Stimulated activated naive B cell treated with anti-CD40 and anti-IgM and Interleukin-4, amounts not matched to agents 10 μg/mL and 1 μg/mL and 100 μg/mL, for 72 hours (primary cell): ENCODE measurements at regions not wholly inside any gene's neighbourhood (a gene's known extent, or its start where the extent isn't known, plus 50 kb on each side); places are given as distances from the start of the nearest gene placed in this dataset.

Source experiments
- ATAC-seq, 2 donors: fragments of 150-1000 bp; cut with Tn5 transposase; replicated peaks; 2 replicates each; pipeline ENCODE4 v1.10.0; 2021; ENCODE audit warnings: moderate library complexity in 1 of 2
- DNase-seq: peaks from one replicate; pipeline ENCODE4 v3.0.0; 2021
- H3K27ac Mint-ChIP-seq: one replicate; pipeline ENCODE4 v1.8.0; 2022; ENCODE audit warnings: mild to moderate bottlenecking, mixed read lengths
- H3K27me3 Mint-ChIP-seq, 2 donors: one replicate each; pipeline ENCODE4 v1.8.0; 2022; ENCODE audit warnings: mixed read lengths in 2 of 2
- H3K36me3 Mint-ChIP-seq, 2 donors: one replicate each; pipeline ENCODE4 v1.8.0; 2022; ENCODE audit warnings: mixed read lengths in 2 of 2, mild to moderate bottlenecking in 1 of 2
- H3K4me1 Mint-ChIP-seq, 2 donors: one replicate each; pipeline ENCODE4 v1.8.0; 2022; ENCODE audit warnings: mixed read lengths in 2 of 2, mild to moderate bottlenecking in 1 of 2
- H3K4me3 Mint-ChIP-seq, 2 donors: one replicate each; pipeline ENCODE4 v1.8.0; 2022; ENCODE audit warnings: mild to moderate bottlenecking in 2 of 2, mixed read lengths in 2 of 2, moderate library complexity in 1 of 2
- H3K9me3 Mint-ChIP-seq, 2 donors: one replicate each; pipeline ENCODE4 v1.8.0; 2022; ENCODE audit warnings: mixed read lengths in 2 of 2, mild to moderate bottlenecking in 1 of 2

DNA sequence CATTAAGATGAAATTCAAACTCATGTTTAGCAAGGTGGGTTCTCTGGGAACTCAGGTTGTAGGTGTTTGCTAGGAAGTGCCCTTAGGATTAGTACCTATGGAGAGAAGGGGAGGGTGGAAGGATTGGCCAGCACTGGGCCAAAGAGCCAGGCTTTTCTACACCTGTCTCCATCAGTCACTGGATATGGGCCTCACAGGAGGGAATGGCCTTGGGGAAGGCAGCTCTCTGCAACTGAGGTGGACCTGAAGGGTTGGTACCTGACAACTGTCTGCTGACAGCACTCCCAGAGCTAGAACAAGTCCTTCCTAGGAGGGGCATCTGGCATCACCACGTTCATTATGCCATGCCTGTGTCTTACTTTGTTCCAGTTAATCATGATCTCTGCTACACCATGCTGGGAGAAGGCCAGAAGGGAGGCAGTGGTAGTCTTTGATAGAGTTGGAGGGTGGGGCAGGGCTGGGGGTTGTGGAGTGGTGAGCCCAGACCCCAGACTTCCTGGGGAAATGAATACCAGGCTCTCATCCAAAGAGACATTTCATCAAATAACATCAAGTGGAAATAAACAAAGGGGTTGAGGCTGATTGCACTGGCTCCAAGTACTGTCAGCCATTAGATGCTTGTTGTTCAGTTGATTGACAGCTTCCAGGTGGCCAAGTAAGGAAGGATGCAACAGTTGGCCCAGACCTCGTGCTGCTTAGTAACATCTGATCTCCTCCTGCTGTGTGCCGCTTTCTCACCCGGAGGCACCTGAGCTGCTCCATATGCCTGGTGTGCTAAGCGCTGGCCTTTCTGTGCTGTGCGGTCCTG is 70.6 kb upstream of the PIK3CG start:
- ATAC-seq (no peak), DNase-seq (no peak)
- no peak overlapping the region for H3K4me3 Mint-ChIP-seq
- H3K27ac Mint-ChIP-seq: peak overlapping the region; percentile 51
- peaks cover 0 to 5% of the 10 kb centered on the region in 2 donors for H3K27me3 Mint-ChIP-seq
- peaks cover 4 to 11% of the 10 kb centered on the region in 2 donors for H3K36me3 Mint-ChIP-seq
- peaks cover 11 to 22% of the 10 kb centered on the region in 2 donors for H3K4me1 Mint-ChIP-seq
- H3K9me3 Mint-ChIP-seq: peaks cover 4 to 9% of the 10 kb centered on the region in 2 donors

DNA sequence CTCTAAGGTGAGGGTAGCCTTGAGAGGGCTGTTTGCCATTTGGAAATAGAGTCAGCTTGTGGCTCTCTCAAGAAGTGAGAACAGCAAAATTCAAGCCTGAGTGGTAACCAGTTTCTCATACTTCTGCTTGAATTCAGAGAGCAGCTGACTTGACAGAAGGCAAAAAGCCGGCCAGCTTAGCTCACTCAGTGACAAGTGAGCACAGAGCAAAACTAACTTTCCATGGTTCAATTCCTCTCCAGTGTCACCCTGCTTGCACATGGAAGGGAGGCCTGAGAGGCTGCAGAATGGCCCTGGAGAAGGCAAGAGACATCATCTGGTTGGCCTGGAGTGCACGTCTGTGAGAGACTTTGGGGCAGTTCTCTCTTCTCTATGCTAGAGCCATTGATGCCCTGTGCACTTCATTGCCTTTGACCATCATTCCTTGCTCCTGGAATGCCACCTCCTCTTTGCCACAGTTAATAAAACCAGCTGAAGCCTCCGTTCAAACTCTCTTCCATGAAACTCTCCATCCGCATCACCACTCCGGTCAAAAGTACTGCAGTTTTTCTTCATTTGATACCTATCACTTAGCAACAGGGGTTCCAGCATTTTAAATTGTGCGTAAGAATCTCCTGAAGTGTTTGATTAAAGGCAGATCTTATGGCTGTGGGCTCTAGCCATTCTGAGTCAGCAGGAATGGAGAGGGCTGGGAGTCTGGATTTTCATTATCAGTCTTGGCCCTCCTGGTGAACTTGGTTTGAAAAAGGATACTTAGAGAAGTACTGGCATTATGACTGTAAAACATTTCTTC is 69.8 kb upstream of the PIK3CG start:
- peaks cover 11 to 22% of the 10 kb centered on the region in 2 donors for H3K4me1 Mint-ChIP-seq
- DNase-seq (no peak), ATAC-seq (peak in 1 of 2 donors; percentile 45)
- H3K4me3 Mint-ChIP-seq: no peak overlapping the region
- H3K27me3 Mint-ChIP-seq: no peaks in the 10 kb centered on the region
- peaks cover 7 to 11% of the 10 kb centered on the region in 2 donors for H3K36me3 Mint-ChIP-seq
- no peak overlapping the region for H3K27ac Mint-ChIP-seq
- peaks cover 0 to 7% of the 10 kb centered on the region in 2 donors for H3K9me3 Mint-ChIP-seq

DNA sequence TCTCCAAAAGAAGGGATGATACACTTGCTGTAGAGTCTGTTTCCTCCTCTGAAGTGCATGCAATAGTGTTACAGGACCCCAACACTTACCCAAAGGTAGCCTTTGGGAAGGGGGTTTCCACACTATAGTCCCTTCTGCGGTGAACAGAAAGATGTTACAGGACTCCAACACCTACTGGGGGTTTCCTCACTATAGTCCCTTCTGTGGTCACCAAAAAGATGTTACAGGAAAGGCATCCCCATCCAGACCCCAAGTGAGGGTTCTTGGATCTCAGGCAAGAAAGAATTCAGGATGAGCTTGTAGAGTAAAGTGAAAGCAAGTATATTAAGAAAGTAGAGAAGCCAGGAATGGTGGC is 69.2 kb upstream of the PIK3CG start:
- Mint-ChIP-seq H3K27ac (no peak overlapping the region), H3K27me3 (no peaks in the 10 kb centered on the region), H3K4me3 (no peak overlapping the region), H3K4me1 (peaks cover 11 to 22% of the 10 kb centered on the region in 2 donors), H3K9me3 (peaks cover 0 to 7% of the 10 kb centered on the region in 2 donors), H3K36me3 (peaks cover 7 to 11% of the 10 kb centered on the region in 2 donors)
- ATAC-seq: peak; percentile 55 to 68
- no peak for DNase-seq

DNA sequence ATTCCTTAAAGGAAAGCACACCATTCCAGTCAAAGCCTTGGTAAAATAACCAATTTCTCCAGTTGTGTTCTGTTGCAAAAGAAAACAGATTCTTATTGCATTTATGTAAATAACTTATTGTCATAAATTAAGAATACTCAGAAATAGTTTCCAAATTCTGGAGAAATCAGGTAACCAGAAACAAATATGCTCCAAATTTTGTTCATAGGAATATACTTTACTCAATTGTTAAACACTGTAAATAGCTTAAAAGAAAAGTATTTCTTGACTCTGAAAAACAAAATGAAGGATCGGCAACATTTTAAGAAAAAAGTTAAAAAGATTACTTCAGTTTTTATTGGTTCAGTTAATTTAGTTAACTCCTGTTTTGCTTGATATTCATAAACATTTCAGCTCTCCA is 67.1 kb upstream of the PIK3CG start:
- no peak overlapping the region for H3K27ac Mint-ChIP-seq
- H3K4me1 Mint-ChIP-seq: peaks cover 11 to 20% of the 10 kb centered on the region in 2 donors
- no peak for ATAC-seq
- DNase-seq: no peak
- peaks cover 0 to 7% of the 10 kb centered on the region in 2 donors for H3K9me3 Mint-ChIP-seq
- peaks cover 7 to 11% of the 10 kb centered on the region in 2 donors for H3K36me3 Mint-ChIP-seq
- no peaks in the 10 kb centered on the region for H3K27me3 Mint-ChIP-seq
- no peak overlapping the region for H3K4me3 Mint-ChIP-seq

DNA sequence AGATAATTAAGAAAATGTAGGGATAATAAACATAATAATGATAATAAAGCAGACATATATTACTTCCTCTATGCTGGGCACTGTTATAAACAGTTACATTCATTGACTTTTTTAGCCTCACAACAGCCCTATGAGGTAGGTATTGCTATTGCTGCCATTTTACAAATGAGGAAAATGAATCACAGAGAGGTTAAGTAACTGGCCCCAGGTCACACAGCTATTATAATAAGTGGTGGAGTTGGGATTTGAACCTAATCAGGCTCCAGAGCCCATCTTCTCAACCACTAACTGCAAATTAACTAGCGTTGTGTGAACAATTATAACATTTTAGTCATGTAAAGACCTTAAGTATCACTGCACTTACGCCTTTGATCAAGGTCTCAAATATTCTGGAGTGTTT is 62.5 kb upstream of the PIK3CG start:
- H3K36me3 Mint-ChIP-seq: peaks cover 3 to 4% of the 10 kb centered on the region in 2 donors
- peaks cover 0 to 3% of the 10 kb centered on the region in 2 donors for H3K9me3 Mint-ChIP-seq
- H3K4me3 Mint-ChIP-seq: no peak overlapping the region
- H3K27me3 Mint-ChIP-seq: peaks cover 0 to 4% of the 10 kb centered on the region in 2 donors
- no peak overlapping the region for H3K27ac Mint-ChIP-seq
- DNase-seq: no peak
- no peaks in the 10 kb centered on the region for H3K4me1 Mint-ChIP-seq
- no peak for ATAC-seq

DNA sequence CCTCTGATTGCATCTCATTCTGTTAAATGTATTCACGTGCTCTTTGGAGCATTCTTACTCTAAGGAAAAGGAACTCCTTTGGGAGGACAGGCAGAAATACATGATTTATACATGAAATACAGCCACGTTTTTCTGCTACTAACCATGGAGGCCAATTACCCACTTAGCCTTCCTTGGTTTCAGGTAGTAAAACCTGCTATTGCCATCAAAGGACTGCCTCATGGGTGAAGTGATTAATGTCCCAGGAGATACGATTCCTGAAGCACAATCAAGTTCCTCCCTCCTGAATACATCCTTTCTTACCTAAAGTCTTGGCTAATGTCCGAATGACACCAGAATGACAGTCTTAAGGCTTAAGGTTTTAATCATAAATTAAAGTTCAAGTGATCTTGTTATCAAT is 58.5 kb upstream of the PIK3CG start:
- H3K36me3 Mint-ChIP-seq: no peaks in the 10 kb centered on the region
- H3K4me3 Mint-ChIP-seq: no peak overlapping the region
- no peaks in the 10 kb centered on the region for H3K9me3 Mint-ChIP-seq
- H3K27ac Mint-ChIP-seq: no peak overlapping the region
- H3K4me1 Mint-ChIP-seq: peaks cover 2 to 4% of the 10 kb centered on the region in 2 donors
- ATAC-seq: no peak
- H3K27me3 Mint-ChIP-seq: peaks cover 0 to 4% of the 10 kb centered on the region in 2 donors
- no peak for DNase-seq

DNA sequence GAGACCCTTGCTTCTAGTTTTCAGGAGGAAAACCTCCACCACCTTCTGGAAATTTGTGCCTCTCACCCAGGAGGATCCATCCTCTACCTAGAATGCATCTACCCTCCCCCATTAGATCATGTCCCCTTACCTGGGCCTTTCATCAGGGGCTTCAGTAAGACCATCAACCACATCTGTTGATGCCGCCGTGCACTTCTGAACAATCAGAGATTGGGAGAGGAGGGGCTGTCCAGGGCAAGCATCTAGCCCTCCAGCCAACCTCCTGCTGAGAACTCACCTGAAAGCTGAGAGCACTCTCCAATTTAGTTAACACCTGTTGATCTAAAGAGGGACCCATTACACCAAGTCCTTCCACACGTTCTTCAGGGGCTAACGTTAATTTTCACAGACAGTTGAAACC is 57.6 kb upstream of the PIK3CG start:
- Mint-ChIP-seq H3K4me1 (peaks cover 6 to 13% of the 10 kb centered on the region in 2 donors), H3K27me3 (peaks cover 0 to 4% of the 10 kb centered on the region in 2 donors), H3K27ac (peak overlapping the region; percentile 21), H3K9me3 (no peaks in the 10 kb centered on the region), H3K4me3 (no peak overlapping the region), H3K36me3 (no peaks in the 10 kb centered on the region)
- DNase-seq (no peak), ATAC-seq (no peak)

DNA sequence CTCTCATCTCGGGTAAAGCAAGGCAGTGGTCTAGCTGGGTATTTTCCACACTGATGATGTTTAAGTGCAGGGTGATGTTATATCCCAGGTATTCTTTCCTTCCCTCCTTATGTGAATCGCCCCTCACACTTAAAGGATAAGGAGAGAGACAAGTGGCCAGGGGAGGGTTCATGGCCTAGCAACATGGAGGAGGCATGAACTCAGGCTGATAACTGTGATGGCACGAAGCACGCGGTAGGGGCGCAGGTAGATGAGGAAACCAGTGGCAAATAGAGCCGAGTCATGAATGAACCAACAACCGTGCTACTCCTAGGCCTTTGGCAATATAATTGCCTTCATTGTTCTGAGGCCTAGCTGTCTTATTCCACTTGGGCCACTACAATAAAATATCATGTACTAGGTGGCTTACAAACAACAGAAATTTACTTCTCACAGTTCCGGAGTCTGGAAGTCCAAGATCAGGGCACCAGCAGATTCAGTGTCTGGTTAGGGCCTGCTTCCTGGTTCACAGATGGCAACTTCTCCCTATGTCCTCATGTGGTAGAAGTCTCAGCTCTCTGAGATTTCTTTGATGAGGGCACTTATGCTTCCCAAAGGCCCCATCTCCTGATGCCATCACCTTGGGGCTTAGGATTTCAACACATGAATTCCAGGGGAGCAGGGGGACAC is 56.0 kb upstream of the PIK3CG start:
- H3K4me1 Mint-ChIP-seq: peaks cover 9 to 13% of the 10 kb centered on the region in 2 donors
- no peak overlapping the region for H3K27ac Mint-ChIP-seq
- no peaks in the 10 kb centered on the region for H3K36me3 Mint-ChIP-seq
- H3K9me3 Mint-ChIP-seq: no peaks in the 10 kb centered on the region
- H3K4me3 Mint-ChIP-seq: no peak overlapping the region
- H3K27me3 Mint-ChIP-seq: peaks cover 0 to 4% of the 10 kb centered on the region in 2 donors
- ATAC-seq (no peak), DNase-seq (no peak)

DNA sequence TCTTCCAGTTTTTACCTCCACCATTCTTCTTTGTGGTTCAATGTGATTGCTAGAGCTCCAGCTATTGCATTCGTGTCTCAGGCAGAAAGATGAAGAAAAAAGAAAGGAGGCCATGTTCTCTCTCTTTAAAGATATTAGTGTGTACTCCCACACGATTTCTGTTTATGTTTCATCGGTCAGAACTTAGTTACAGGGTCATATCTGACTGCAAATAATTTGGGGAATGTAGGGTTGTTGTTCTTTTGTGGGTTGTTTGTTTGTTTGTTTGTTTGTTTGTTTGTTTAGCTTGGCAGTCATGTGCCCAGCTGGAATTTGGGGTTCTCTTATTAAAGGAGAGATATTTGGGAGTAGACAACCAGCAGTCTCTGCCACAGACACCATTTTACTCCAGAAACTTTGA is 53.6 kb upstream of the PIK3CG start:
- DNase-seq (no peak), ATAC-seq (no peak)
- Mint-ChIP-seq H3K27ac (no peak overlapping the region), H3K36me3 (no peaks in the 10 kb centered on the region), H3K4me1 (peaks cover 13 to 19% of the 10 kb centered on the region in 2 donors), H3K27me3 (no peaks in the 10 kb centered on the region), H3K4me3 (no peak overlapping the region), H3K9me3 (no peaks in the 10 kb centered on the region)

DNA sequence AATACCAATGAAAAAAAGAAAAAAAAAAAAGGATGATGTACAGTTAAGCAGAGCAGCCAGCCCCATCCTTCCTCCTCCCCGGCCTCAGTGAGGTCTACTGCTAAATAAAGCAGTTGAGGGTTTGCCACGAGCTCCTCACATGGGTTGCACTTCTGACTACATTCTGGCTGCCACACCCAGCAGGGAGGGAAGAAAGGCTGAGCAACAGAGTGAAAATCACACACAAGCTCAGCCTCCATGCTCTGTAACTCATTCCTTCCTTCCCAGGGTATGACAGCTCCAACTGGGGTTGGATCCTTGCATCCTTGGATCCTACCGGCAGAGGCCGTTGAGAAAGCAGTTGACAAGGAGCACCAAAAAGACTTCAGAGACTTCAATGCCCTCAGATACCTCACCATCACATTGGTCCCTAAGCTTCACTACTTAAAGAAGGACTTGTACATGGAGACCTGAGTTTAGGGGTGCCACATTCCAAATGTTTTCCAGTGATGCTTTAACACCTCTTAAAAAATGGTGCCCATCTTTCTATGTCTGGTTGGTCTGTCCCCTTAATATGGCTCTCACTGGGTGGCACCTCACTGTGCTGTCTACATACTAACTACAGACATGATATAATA is 52.9 kb upstream of the PIK3CG start:
- DNase-seq (peak; percentile 11), ATAC-seq (peak; percentile 89 to 96)
- Mint-ChIP-seq H3K27me3 (no peaks in the 10 kb centered on the region), H3K27ac (peak overlapping the region; percentile 44), H3K9me3 (no peaks in the 10 kb centered on the region), H3K4me3 (no peak overlapping the region), H3K36me3 (no peaks in the 10 kb centered on the region), H3K4me1 (peaks cover 13 to 19% of the 10 kb centered on the region in 2 donors)

DNA sequence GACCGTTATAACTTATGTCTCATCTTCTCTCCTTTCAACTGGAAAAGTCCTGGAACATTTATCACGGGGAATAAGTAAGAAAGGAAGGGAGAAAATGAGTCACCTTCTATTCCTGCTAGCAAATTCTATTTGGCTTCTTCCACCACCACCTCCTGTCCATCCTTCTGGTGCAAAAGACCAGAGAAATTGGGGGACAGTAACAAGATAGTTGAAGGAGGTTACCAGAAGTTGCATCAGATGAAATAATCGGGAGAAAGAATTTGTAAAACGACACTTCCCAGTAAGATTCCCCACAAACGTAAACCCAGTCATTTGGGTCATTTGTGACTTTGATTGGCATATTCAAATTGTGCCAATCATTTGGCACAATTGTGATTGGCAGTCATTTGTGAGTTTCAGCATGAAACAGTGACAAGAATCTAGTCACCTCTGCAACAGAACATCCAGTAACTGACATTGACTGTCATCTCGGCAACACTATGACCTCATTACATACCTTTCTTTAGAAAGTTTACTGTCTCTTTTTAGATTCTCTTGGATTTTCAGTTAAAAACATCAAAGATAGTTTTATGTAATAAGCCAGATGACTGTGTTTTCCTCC is 51.3 kb upstream of the PIK3CG start:
- peaks cover 13 to 19% of the 10 kb centered on the region in 2 donors for H3K4me1 Mint-ChIP-seq
- H3K36me3 Mint-ChIP-seq: no peaks in the 10 kb centered on the region
- no peak overlapping the region for H3K4me3 Mint-ChIP-seq
- H3K27ac Mint-ChIP-seq: no peak overlapping the region
- DNase-seq (no peak), ATAC-seq (no peak)
- H3K9me3 Mint-ChIP-seq: no peaks in the 10 kb centered on the region
- no peaks in the 10 kb centered on the region for H3K27me3 Mint-ChIP-seq

DNA sequence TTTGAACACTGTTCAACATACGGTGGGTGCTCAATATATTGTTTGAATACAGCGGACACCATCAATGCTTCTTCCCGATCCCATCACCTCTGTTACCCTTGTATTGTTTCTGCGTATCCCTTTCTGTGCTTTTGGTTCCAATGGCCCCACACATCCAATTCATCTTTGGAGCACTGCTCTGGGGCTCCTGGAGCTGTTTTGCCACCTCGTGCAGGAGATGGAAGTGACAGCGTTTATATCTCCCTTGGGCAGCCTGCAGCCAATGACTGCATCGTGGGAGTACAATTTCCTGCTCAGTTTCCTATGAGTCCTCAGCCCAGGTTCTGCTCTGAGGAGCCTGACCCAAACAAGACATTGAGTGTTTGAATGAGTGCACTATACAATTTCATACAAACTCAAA is 50.2 kb upstream of the PIK3CG start:
- Mint-ChIP-seq H3K4me3 (no peak overlapping the region), H3K9me3 (no peaks in the 10 kb centered on the region), H3K27ac (no peak overlapping the region), H3K36me3 (no peaks in the 10 kb centered on the region), H3K4me1 (peaks cover 13 to 19% of the 10 kb centered on the region in 2 donors), H3K27me3 (no peaks in the 10 kb centered on the region)
- ATAC-seq: no peak
- DNase-seq: no peak
